ENCODE measurements at regions not wholly inside any gene's neighbourhood (a gene's known extent, or its start where the extent isn't known, plus 50 kb on each side); places are given as distances from the start of the nearest gene placed in this dataset.
"Not testable (repeated sequence)": the region's sequence is repeated elsewhere in the genome, so short reads cannot be mapped to it uniquely, and the experiment has no call there.

DNA sequence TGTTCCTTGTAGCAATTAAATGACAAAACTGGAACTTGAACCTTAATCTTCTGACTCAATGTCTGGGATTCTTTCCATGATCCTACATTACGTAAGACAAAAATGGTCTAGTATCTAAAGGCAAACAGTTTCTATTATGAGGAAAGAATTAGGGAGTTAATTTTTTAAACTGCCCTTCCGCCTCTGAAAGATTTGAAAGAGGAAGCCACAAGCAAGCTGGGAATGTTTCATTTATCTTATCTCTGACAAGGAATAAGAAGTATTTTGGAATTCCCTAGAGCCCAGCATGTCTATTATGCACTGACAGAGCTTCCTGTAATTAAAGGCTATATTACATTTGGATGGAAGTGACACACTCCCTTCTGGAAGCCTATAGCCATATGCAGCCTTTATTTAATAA, 558.8 kb upstream of the CDH2 start:
- Histone ChIP-seq H3K27ac (no peak overlapping the region), H3K4me3 (no peak overlapping the region), H3K9me3 (no peaks in the 10 kb centered on the region), H3K4me1 (no peaks in the 10 kb centered on the region), H3K27me3 (no peaks in the 10 kb centered on the region), H3K36me3 (no peaks in the 10 kb centered on the region), H3K9ac (ENCODE audit: low read depth in 2 of 2, low read length in 2 of 2) (no peak overlapping the region)
- TF ChIP-seq, protein P1, sequence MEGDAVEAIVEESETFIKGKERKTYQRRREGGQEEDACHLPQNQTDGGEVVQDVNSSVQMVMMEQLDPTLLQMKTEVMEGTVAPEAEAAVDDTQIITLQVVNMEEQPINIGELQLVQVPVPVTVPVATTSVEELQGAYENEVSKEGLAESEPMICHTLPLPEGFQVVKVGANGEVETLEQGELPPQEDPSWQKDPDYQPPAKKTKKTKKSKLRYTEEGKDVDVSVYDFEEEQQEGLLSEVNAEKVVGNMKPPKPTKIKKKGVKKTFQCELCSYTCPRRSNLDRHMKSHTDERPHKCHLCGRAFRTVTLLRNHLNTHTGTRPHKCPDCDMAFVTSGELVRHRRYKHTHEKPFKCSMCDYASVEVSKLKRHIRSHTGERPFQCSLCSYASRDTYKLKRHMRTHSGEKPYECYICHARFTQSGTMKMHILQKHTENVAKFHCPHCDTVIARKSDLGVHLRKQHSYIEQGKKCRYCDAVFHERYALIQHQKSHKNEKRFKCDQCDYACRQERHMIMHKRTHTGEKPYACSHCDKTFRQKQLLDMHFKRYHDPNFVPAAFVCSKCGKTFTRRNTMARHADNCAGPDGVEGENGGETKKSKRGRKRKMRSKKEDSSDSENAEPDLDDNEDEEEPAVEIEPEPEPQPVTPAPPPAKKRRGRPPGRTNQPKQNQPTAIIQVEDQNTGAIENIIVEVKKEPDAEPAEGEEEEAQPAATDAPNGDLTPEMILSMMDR (IDR thresholded peaks at IDR 0.05): no peak
- no peak for DNase-seq
- intact Hi-C loops (cut with DNase I): no loop called here

DNA sequence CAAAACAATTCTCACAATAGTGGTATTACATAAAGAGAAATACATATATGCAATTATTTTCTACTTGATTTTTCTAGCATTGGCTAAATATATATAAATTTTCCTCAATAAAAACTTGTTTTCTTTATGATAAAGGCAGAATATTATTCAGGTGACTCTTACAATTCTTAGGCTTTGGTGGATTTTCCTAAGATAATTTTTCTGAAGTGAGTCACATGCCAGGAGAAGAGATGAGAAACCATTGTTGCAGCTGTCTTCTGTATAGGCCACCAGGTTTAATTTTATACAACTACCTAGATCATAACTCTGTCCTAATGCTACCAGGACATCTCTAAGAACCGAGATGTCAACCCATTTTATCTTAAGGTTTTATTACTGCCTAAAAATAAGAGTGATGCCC, 552.4 kb upstream of the CDH2 start:
- TF ChIP-seq, protein P1 (IDR thresholded peaks at IDR 0.05): no peak

DNA sequence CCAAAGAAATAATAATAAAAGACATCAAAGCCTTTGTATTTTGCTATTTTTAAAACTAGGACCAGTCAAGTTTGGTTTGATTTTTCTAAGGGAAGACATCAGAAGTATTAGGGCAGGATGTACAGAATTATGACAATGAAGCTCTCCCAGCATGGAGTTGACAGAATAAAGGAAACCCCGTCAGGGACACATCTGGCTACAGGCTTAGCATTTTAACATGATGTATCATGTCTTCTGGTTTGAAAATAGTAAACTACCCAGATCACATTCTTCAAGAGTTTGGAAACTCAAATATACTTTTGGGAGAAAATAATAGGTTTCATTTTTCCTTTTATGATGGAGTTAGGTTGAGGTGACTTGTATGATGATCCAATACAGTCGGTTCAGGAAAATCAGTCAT, 552.0 kb upstream of the CDH2 start:
- Histone ChIP-seq H3K4me1 (no peaks in the 10 kb centered on the region), H3K36me3 (no peaks in the 10 kb centered on the region), H3K4me3 (no peak overlapping the region), H3K27me3 (no peaks in the 10 kb centered on the region), H3K9ac (ENCODE audit: low read depth in 2 of 2, low read length in 2 of 2) (no peak overlapping the region), H3K9me3 (no peaks in the 10 kb centered on the region), H3K27ac (no peak overlapping the region)
- TF ChIP-seq, protein P1 (IDR thresholded peaks at IDR 0.05): no peak
- intact Hi-C loops (cut with DNase I): no loop called here
- DNase-seq: no peak

More for the DNA sequence above, 552.4 kb upstream of the CDH2 start:
- Histone ChIP-seq H3K9me3 (no peaks in the 10 kb centered on the region), H3K36me3 (no peaks in the 10 kb centered on the region), H3K27me3 (no peaks in the 10 kb centered on the region), H3K27ac (no peak overlapping the region), H3K9ac (ENCODE audit: low read depth in 2 of 2, low read length in 2 of 2) (no peak overlapping the region), H3K4me1 (no peaks in the 10 kb centered on the region), H3K4me3 (no peak overlapping the region)
- intact Hi-C loops (cut with DNase I): no loop called here
- DNase-seq: no peak

DNA sequence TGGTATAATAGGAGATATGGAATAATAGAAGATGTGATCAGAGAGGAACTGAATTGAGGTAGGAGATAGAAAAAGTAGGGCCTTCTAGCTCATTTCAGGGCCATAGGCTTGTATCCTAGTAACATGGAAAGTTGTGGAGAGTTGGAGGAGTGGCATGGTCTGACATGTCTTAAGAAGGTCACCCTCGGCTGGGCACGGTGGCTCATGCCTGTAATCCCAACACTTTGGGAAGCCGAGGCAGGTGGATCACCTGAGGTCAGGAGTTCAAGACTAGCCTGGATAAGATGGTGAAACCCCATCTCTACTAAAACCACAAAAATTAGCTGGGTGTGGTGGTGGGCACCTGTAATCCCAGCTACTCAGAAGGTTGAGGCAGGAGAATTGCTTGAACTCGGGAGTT, 550.3 kb upstream of the CDH2 start:
- H3K9ac ChIP-seq (ENCODE audit: low read depth in 2 of 2, low read length in 2 of 2); intact Hi-C loops (cut with DNase I); H3K4me1 ChIP-seq; H3K27ac ChIP-seq; DNase-seq; H3K36me3 ChIP-seq; H3K9me3 ChIP-seq; H3K27me3 ChIP-seq; H3K4me3 ChIP-seq: not testable (repeated sequence)

DNA sequence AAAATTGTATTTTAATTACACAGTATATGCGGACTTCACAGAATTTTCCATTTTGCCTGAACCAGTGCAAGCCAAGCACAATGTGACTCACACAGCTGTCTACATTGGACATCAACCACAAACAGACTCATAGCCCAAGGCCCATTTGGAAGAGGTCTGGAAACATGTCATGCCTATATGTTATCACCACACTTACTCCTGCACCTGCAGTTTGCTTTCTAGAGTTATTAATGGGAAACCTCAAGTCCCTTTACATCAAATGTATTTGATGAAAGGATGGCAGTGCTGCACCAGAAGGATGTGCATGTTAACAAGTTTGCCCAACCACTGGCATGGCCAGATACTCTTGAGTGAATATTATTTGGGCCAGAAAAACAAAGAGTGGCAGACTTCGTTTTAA, 548.9 kb upstream of the CDH2 start:
- Histone ChIP-seq H3K36me3 (no peaks in the 10 kb centered on the region), H3K4me1 (no peaks in the 10 kb centered on the region), H3K9ac (ENCODE audit: low read depth in 2 of 2, low read length in 2 of 2) (no peak overlapping the region), H3K27ac (no peak overlapping the region), H3K9me3 (no peaks in the 10 kb centered on the region), H3K27me3 (no peaks in the 10 kb centered on the region), H3K4me3 (no peak overlapping the region)
- TF ChIP-seq, protein P1 (IDR thresholded peaks at IDR 0.05): no peak
- DNase-seq: no peak
- intact Hi-C loops (cut with DNase I): no loop called here

DNA sequence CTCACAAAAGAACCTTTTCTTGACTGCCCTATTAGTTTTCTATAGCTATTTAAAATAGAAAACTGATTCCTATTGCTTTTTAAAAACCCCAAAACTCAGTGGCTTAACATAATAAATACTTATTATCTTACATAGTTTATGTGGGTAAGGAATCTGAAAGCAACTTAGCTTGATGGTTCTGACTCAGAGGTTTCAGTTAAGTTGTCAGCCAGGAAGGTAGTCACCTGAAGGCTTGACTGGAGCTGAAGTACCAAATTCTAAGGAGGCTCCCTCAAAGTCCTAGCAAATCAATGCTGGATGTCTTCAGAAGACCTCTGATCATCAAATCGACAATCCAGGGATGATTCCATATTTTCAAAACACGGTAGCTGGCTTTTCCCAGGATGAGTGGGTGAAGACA, 546.6 kb upstream of the CDH2 start:
- Histone ChIP-seq H3K9ac (ENCODE audit: low read depth in 2 of 2, low read length in 2 of 2) (no peak overlapping the region), H3K27me3 (no peaks in the 10 kb centered on the region), H3K27ac (no peak overlapping the region), H3K9me3 (no peaks in the 10 kb centered on the region), H3K4me3 (no peak overlapping the region), H3K4me1 (no peaks in the 10 kb centered on the region), H3K36me3 (no peaks in the 10 kb centered on the region)
- no peak for DNase-seq
- intact Hi-C loops (cut with DNase I): no loop called here
- TF ChIP-seq, protein P1 (IDR thresholded peaks at IDR 0.05): no peak

Measured in colonic mucosa (tissue), 4 donors.